HG03457 (cell line): ENCODE measurements at regions not wholly inside any gene's neighbourhood (a gene's known extent, or its start where the extent isn't known, plus 50 kb on each side); places are given as distances from the start of the nearest gene placed in this dataset.

Experiments used
- ATAC-seq: cut with Tn5 transposase; IDR thresholded peaks from one replicate; pipeline ENCODE4 v1.9.1; 2021; ENCODE audit warnings: moderate number of reproducible peaks; ENCODE audit not compliant: unreplicated experiment

DNA sequence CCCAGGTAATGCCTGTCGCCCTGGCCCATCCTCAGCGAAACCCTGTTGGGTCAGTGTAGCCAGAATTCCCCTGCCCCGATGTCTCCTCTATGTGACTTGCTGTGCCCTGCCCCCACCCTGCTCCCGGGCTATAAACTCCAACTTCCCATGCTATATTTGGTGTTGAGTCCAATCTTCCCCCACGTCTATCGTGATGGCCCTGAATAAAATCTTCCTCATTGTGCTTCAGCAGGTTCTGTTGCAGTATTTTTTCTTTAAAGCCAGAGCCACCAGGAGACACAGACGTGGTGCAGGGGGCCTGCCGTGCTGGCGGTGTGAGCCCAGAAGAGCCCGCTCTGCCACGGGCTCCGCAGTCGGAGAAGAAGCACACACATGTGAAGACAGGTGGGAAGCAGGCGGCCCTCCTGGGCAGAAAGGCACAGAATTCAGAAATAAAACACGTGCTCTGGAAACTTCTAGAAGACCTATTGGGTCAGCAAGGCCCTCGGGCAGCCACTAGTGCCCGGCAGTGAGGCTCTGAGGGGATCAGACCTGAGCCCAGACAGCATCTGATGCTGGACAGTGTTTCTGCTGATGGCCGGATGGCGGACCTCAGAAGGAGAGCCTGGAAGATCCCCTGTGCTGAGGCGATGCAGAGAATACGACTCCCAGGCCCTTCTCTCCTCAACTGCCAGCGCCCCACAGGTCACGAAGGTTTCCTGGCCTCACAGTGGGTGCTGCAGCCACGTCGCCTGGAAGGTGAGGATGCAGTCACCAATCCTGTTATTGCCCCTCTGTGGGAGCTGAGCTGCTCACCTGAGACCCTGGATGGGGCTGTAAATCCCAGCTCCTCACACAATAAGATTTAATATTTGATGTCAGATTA lies 501.9 kb downstream of the BRD1 start:
- no peak for ATAC-seq

DNA sequence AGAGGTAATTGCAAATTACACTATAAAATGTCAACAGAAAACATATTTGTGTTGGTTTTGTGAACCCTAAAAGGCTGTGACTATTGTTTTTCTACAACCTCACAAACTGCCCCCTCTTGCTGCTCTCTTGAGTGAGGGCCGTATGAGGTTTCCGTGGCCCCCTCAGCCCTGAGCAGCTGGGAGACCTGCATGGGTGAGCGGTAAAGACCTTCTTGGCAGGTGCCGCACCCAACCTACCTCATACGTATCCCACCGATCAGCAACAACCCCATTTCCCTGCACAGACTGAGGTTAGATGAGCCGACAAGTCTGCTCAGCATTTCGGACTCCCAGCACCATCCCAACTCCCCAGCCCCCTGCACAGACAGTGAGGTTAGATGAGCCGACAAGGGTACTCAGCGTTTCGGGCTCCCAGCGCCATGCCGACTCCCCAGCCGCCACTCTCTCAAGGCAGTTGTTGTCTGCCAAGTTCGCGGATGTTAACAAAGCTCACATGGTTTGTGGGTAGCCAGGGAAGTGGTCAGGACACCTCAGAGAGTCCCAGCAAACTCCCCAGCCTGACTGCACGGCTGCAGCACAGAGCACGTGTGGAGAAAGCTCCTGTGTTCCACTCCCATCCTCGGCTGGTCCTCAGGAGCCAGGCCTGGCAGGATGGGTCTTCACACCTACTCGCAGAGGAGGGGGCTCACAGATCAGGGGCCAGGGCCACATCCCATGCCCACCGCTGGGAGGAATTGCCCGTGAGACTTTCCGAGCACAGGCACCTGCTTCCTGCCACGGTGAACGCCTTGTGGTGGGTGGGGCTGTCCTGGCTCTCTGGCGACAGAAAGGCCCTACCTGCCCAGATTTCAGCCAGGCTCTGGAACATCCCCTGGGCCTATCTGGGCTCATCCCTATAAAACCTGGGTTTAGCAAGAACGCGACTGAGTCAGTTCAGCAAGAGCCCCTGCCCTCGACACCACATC lies 502.9 kb downstream of the BRD1 start:
- no peak for ATAC-seq

DNA sequence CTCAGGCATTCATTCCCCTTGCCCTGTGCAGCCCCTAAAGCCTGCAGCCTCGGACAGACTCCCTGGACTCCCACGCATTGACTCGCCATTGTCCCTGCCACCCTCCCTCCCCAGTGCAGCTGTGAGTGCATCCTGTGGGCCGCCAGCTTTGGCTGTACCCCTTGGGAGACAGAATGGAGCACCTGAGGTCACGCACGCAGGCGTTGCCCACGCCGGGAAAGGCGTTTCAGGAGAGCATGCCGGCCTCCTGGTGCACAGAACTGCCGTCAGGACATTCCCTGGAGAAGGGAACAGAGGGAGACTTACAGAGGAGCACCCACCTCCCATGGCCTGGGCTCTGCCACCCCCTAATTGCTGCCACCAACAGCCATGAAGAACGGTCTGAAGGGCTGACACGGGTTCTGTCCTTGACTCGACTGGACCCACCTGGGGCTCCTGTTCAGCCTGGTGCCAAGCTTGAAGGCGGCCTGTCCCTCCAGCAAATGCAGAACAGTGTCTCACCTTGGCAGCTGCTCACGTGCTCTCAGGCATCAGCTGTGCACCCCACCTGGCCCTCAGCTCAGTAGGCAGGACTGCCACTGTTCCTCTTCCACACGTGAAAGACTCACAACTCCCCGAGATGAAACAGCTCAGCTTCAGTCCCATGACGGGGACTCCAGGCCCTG lies 503.8 kb downstream of the BRD1 start:
- no peak for ATAC-seq

DNA sequence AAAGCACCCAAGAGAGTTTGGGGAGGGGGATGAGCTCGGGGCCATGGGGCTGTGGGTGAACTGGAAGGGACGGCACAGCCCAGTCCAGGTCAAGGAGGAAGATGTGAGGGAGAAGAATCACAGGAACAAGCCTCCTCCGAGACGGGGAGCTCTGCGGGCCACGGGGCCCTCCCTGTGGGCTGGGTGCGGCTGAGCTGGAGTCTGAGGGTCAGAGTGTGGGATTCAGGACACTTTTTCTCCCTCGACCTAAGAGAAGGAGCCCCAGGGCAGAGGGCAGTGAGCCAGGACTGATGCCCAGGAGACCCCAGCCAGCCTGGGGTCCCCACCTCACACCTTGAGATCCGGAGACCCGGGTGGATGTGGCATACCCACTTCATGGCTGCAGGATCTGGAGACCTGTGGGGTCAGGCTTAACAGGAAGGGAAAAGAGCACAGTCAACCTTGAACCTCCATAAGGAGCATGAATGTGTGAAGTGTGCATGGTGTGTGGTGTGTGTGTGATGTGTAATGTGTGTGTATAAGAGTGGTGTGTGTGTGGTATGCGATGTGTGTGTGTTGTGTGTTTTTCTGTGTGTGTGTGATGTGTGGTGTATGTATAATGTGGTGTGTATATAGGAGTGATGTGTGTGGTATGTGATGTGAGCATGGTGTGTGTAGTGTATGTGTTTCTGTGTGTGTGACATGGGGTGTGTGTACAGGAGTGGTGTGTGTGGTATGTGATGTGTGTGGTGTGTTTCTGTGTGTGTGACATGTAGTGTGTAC lies 504.6 kb downstream of the BRD1 start:
- ATAC-seq: no peak

DNA sequence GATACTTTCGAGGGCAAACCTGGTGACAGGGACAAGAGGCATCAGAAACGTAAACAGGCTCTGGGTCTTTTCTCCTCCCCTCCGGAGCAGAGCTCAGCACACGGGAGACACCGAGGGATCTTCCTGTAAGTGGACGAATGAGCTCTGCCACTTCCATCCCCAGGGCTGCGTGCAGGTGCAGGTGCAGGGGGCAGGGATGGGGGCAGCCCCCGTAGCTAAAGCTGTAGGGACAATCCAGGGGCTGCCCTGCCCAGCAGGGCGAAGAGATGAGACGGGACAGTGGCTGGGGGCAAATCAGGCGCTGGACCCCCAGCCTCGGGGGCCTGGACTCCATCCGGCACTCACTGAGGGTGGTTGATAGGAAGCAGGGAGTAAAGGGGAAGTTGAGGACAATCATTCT lies 505.4 kb downstream of the BRD1 start:
- ATAC-seq: no peak

DNA sequence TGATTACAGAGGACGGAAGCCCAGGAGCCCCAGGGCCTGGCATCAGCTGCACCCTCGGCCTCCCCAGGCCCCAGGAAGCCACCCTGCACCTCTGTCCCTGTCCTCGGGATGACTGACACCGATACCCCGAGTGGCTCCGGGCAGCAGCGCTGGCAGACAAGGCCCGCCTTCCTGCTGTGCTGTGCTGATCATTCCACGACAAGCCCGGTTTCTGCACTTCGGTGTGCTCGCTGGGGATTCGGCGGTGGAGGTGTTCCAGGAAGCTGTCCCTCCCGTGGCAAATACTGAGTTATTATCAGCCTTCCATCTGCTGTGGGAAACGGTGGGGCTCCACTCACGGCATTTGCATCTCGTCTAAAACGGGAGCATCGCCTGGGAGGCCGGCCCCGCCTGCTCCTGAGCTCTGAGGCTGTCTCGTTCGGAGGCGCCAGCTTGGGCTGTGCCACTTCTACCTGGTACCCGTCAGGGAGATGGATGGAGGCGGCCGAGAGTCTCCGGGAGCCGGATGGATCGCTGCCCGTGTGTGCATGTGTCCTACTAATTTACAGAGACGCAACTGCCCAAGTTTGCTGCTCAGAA lies 506.1 kb downstream of the BRD1 start:
- no peak for ATAC-seq

DNA sequence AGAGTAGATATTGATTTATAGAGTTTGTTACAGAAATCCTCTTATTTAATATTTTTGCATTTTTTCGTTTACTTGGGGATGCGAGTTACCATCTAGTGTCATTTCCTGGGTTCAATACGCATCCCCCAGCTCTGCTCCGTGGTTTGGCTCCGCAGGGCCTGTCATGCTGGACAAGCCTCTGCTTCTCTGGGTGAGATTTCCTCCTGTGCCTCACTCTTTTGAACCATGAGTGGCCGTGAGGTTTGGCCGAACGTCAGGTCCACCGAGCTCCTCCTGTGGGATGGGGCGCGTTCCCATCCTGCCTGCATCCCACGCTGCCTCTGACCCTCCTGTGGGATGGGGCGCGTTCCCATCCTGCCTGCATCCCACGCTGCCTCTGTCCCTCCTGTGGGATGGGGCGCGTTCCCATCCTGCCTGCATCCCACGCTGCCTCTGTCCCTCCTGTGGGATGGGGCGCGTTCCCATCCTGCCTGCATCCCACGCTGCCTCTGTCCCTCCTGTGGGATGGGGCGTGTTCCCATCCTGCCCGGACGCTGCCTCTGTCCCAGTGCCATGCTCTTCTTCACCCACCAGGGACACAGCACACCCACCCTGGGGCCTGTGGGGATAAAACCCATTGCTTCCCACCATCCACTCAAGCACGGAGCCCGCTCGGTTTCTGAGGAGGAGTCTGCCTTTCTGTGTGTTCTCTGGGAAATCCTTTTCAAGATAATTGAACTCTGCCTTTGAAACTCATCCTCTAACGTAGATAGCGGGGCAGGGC lies 506.8 kb downstream of the BRD1 start:
- ATAC-seq: no peak

DNA sequence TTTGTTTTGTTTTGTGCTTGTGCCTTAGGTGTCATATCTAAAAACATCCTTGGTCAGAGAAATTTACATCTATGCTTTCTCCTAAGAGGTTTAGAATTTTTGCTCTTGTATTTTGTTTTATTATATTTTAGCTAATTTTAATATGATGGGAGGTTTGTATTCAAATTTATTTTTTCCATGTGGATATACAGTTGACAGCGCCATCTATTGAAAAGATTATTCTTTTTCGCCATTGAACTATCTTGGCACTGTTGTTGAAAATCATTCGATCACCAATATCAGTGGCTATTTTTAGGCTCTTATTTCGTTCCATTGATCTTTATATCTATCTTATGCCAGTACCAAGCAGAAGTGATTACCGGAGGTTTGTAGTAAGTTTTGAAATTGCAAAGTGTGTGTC lies 510.3 kb downstream of the BRD1 start:
- no peak for ATAC-seq

DNA sequence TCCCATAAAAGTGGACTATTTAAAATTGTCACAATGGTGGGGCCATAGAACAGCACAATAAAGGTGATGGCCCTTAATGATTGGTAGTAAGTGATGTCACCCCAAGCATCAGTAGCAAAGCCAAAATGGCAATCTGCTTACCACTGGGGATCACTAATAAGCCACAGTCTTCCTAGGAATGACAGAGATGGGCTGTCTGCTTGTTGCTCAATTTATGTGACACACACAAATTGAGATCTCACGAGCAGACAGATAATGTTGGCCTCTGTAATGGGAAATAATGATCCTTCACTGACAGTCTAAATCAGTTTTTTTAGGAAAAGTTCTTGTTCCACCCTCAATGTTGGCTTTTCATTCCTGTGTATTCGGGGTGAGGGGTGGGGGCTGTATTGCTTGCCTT lies 515.1 kb downstream of the BRD1 start:
- ATAC-seq: no peak

DNA sequence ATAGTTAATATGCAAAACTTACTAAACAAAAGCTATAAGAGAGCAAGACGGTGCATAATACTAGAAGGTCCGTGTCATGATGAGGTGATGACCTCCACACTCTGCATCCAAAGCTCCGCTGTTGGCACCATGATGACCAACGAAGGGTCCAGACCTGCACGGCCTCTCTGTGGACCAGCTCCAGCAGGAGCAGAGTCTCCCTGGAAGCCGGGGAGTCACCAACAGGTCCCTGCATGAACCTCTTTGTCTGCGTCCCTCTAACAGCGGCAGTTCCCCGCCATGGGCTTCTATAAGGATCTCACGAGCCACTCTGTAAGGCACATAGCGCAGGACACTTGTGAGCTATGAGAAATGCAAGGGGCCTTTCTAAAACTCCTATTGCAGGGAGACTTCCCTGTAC lies 517.3 kb downstream of the BRD1 start:
- ATAC-seq: no peak

DNA sequence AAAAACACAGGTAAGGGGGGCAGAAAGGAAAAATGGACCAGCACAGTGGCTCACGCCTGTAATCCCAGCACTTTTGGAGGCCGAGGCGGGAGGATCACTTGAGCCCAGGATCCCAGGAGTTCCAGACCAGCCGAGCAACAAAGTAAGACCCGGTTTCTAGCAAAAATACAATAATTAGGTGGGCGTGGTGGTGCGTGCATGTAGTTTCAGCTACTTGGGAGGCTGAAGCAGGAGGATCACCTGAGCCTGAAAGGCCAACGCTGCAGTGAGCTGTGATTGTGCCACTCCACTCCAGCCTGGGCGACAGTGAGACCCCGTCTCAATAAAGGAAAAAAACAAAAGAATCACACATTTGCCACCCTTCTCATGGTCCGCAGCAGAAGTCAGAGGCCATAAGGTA lies 519.4 kb downstream of the BRD1 start:
- no peak for ATAC-seq

DNA sequence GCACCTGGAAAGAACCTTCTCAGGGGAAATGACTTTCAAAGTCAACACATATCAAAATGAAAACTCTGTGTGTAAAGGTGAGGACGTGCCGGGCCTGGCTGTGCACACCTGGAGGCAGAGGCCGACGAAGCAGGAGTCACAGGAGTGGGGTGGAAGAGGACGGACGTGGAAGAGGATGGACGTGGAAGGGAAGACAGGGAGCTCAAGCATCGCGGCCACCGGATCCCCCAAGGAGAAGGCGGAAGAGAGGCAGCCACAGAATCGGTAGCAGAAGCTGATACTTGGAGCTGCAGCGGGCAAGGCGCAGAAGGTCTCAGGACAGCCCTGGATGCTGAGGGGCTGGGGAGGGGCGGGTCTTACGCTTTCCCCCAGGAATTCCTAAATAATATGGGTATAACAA lies 519.8 kb downstream of the BRD1 start:
- ATAC-seq: no peak

DNA sequence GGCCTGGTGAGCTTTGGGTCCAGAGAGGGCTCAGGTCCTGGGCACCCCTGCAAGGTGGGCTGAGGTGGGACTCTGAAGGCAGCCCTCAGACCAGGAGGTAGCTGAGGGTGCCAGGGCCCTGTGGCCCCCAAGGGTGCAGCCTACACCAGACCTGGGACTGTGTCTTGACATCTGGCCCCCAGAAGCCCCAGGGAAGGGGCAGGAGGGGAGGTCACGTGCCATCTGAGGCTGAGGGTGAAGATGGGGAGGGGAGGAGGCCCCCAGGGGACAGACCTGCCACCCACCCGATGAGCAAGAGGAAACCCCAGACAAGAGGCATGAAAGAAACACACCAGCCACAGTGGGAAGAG lies 520.2 kb downstream of the BRD1 start:
- no peak for ATAC-seq

DNA sequence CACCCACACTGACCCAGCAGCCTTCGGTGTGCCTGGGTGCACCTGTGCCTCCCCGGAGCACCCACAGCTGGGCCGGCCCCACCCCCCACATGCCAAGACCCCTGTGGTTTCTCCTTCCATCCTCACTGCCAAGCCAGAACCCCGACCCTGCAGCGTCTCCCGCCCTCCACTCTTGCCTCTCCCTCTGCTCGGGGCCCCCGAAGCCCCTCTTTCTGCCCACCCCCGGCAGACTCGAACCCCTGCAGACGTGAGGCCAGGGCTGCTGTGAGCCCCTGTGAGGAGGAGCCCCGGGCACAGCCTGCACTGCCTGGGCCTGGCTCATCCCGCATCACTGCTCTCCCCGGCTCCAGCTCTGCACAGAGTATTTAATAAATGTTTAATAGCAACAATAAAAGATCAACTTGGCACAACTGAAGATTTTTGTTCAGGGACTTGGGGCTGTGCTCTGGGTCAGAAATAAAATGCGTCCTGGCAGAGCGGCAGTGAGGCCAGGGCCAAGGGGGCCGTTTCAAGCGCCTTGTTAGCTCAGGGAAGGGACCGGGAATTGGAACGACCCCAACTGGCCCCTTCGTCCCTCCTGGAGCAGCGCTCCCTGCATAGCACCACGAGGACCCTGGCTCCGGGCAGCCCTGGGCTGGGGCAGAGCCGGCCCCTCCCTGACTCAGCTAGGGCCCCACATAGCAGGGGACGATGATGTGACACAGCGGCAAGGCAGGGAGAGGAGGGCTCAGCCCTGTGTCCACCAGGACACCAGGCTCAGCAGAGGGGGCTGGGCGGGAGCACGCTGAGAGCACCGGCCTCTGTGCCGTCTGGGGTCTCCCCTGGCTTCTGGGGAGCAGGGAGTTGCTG lies 520.8 kb downstream of the BRD1 start:
- no peak for ATAC-seq

DNA sequence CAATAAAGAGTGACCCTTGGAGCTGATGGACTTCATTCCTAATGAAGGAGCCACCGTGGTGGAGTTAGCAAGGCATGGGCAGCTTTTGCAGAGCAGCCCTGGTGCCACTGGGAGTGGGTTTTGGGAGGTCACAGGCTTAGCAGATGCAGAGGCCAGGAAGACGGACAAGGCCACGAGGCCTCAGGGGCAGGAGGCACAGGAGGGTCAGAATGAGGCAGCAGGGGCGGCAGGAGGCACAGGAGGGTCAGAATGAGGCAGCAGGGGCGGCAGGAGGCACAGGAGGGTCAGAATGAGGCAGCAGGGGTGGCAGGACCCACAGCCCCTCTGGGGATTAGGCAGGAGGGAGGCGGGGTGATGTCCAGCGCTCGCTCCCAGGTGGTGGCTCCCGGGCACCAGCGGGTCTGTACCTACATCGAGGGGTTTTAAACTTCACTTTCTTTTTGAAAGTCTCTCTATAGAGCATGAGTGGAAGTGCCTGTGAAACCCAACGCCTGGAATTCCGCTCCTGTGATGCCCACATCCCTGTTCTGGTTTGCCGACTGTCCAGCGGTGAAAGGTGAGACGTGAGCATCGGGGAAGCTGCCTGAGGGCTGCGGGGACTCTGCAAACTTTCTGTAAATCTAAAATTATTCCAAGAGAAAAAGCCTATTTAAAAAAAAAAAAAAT lies 521.6 kb downstream of the BRD1 start:
- no peak for ATAC-seq

DNA sequence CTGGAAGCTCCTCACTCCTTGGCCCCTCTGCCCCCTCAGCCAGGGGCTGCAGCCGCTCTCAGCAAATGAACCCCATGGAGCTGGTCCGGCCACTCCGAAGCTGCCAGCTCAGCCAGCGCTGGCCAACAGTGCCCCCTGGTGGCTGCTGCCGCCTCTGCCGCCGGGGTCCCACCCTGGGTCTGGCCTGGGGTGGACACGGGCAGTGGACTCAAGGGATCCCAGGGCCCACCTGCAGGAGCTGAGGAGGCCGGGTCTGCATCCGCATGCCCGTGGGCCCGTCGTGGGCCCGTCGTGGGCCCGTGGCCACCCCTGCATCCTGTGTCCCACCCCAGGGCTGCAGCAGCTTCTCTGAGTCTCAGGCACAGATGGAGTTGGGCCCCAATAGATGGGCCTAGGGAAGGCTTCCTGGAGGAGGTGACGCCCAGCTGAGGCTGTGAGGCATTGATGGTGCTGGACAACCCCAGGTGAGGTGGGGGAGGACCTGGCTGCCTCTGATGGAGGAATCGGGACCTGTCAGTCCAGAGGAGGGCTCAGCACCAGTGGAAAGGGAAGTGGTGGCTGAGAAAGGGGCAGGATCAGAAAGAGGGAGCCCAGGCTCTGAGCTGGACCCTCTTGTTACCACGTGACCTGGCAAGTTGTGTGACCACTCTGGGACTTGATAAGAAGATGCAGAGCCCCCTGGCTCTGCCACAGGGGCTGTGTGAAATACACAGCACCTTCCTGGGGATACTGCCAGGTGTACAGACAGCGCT lies 522.3 kb downstream of the BRD1 start:
- no peak for ATAC-seq

DNA sequence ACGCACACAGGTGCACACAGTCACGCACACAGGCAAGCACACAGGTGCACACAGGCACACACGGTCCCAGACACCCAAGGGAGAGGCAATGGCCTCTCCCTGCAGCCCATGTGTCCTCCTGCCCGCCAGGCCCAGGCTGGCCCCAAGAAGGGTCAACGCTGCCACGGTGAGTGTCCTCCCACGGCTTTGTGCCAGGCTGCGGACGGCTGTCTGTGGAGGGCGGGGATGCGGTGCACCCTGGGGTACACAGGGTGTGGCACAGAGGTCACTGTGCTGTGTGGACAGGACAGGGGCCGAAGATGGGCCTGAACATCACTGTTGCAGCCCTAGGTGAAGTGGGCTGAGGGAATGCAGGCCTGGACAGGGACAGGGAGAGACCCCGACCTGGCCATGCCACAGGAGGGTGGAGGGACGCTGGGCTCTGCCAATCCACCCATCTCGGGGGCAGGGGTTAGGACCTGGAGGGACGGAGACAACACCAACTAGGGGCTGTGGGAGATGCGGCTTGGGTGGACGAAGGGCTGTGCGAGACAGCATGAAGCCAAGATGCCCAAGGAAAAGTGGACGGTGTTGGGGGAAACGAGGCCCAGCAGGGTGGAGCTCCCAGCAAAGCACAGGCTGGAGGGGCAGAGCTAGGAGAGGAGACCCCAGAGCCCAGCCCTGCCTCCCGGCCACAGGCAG lies 523.8 kb downstream of the BRD1 start:
- ATAC-seq: no peak
